ENCODE measurements at regions not wholly inside any gene's neighbourhood (a gene's known extent, or its start where the extent isn't known, plus 50 kb on each side); places are given as distances from the start of the nearest gene placed in this dataset.
"Not testable (repeated sequence)": the region's sequence is repeated elsewhere in the genome, so short reads cannot be mapped to it uniquely, and the experiment has no call there.

GRCh38 chr7:65572581-65572980 is 198.9 kb downstream of the ZNF92 start:
- not testable (repeated sequence) for H3K4me2 ChIP-seq (ENCODE audit: low read length); H3K27me3 ChIP-seq (ENCODE audit: insufficient read depth, low read depth, low read length); H3K9ac ChIP-seq (ENCODE audit: low read length); H3K9me2 ChIP-seq (ENCODE audit: insufficient read depth, low read length); H3K9me3 ChIP-seq (ENCODE audit: low read length); H2AFZ ChIP-seq (ENCODE audit: low read depth, low read length); H3K79me2 ChIP-seq (replicated peaks; ENCODE audit: insufficient read depth, low read length); H4K20me1 ChIP-seq (ENCODE audit: insufficient read depth); H3K27ac ChIP-seq (ENCODE audit: low read length); H3K36me3 ChIP-seq (ENCODE audit: insufficient read depth, low read length); H3F3A ChIP-seq (ENCODE audit: insufficient read depth, low read length, poor library complexity, severe bottlenecking)
- peak overlapping the region; percentile 49 for H3K4me3 ChIP-seq (ENCODE audit: low read length)

GRCh38 chr7:65576370-65576769 is 202.7 kb downstream of the ZNF92 start:
- not testable (repeated sequence) for H3K4me3 ChIP-seq (ENCODE audit: low read length); H2AFZ ChIP-seq (ENCODE audit: low read depth, low read length); H3K27me3 ChIP-seq (ENCODE audit: insufficient read depth, low read depth, low read length); H3K36me3 ChIP-seq (ENCODE audit: insufficient read depth, low read length); H3K27ac ChIP-seq (ENCODE audit: low read length); H3K9ac ChIP-seq (ENCODE audit: low read length); H3K4me2 ChIP-seq (ENCODE audit: low read length); H3K9me2 ChIP-seq (ENCODE audit: insufficient read depth, low read length); H3F3A ChIP-seq (ENCODE audit: insufficient read depth, low read length, poor library complexity, severe bottlenecking); H4K20me1 ChIP-seq (ENCODE audit: insufficient read depth); H3K79me2 ChIP-seq (replicated peaks; ENCODE audit: insufficient read depth, low read length); H3K9me3 ChIP-seq (ENCODE audit: low read length)

GRCh38 chr7:65582518-65583119 is 209.0 kb downstream of the ZNF92 start:
- not testable (repeated sequence) for H3K79me2 ChIP-seq (replicated peaks; ENCODE audit: insufficient read depth, low read length); H3K27me3 ChIP-seq (ENCODE audit: insufficient read depth, low read depth, low read length); H3K4me2 ChIP-seq (ENCODE audit: low read length); H4K20me1 ChIP-seq (ENCODE audit: insufficient read depth); H3K27ac ChIP-seq (ENCODE audit: low read length); H3K9me3 ChIP-seq (ENCODE audit: low read length); H3K9me2 ChIP-seq (ENCODE audit: insufficient read depth, low read length); H3K36me3 ChIP-seq (ENCODE audit: insufficient read depth, low read length); H3K9ac ChIP-seq (ENCODE audit: low read length); H3K4me3 ChIP-seq (ENCODE audit: low read length); H3F3A ChIP-seq (ENCODE audit: insufficient read depth, low read length, poor library complexity, severe bottlenecking); H2AFZ ChIP-seq (ENCODE audit: low read depth, low read length)

- not testable (repeated sequence) for H3K4me2 ChIP-seq (ENCODE audit: low read length); H3K79me2 ChIP-seq (replicated peaks; ENCODE audit: insufficient read depth, low read length); H3K36me3 ChIP-seq (ENCODE audit: insufficient read depth, low read length); H2AFZ ChIP-seq (ENCODE audit: low read depth, low read length); H3F3A ChIP-seq (ENCODE audit: insufficient read depth, low read length, poor library complexity, severe bottlenecking); H4K20me1 ChIP-seq (ENCODE audit: insufficient read depth); H3K4me3 ChIP-seq (ENCODE audit: low read length); H3K9me3 ChIP-seq (ENCODE audit: low read length); H3K9me2 ChIP-seq (ENCODE audit: insufficient read depth, low read length); H3K27ac ChIP-seq (ENCODE audit: low read length); H3K27me3 ChIP-seq (ENCODE audit: insufficient read depth, low read depth, low read length); H3K9ac ChIP-seq (ENCODE audit: low read length)
These were observed 228.8 kb downstream of the ZNF92 start for GRCh38 chr7:65602495-65602894.

GRCh38 chr7:65609131-65609530 is 235.5 kb downstream of the ZNF92 start:
- Histone ChIP-seq H3K4me2 (ENCODE audit: low read length) (no peak overlapping the region), H3K9ac (ENCODE audit: low read length) (no peak overlapping the region), H3K27ac (ENCODE audit: low read length) (no peak overlapping the region), H3K9me3 (ENCODE audit: low read length) (no peaks in the 10 kb centered on the region), H3K4me3 (ENCODE audit: low read length) (no peak overlapping the region), H2AFZ (ENCODE audit: low read depth, low read length) (no peak overlapping the region), H3K9me2 (ENCODE audit: insufficient read depth, low read length) (no peaks in the 10 kb centered on the region), H3K36me3 (ENCODE audit: insufficient read depth, low read length) (no peaks in the 10 kb centered on the region), H3K79me2 (replicated peaks; ENCODE audit: insufficient read depth, low read length) (no peaks in the 10 kb centered on the region), H3K27me3 (ENCODE audit: insufficient read depth, low read depth, low read length) (no peaks in the 10 kb centered on the region), H3F3A (ENCODE audit: insufficient read depth, low read length, poor library complexity, severe bottlenecking) (no peaks in the 10 kb centered on the region), H4K20me1 (ENCODE audit: insufficient read depth) (no peaks in the 10 kb centered on the region)
- TF ChIP-seq REST (IDR thresholded peaks at IDR 0.05; ENCODE audit: borderline replicate concordance) (no peak), SMC3 (conservative IDR thresholded peaks at IDR 0.05; ENCODE audit: poor library complexity) (no peak), EZH2 (IDR thresholded peaks at IDR 0.05; ENCODE audit: borderline replicate concordance, insufficient read depth, low read length, poor library complexity, severe bottlenecking) (no peak), MXI1 (conservative IDR thresholded peaks at IDR 0.05; ENCODE audit: poor library complexity, severe bottlenecking) (no peak), TAF1 (IDR thresholded peaks at IDR 0.05; ENCODE audit: low read depth) (no peak), EP300 (conservative IDR thresholded peaks at IDR 0.05; ENCODE audit: poor library complexity, severe bottlenecking) (no peak)

- H3K9me3 ChIP-seq (ENCODE audit: low read length); H2AFZ ChIP-seq (ENCODE audit: low read depth, low read length); H3K4me3 ChIP-seq (ENCODE audit: low read length); H3K9me2 ChIP-seq (ENCODE audit: insufficient read depth, low read length); H3K36me3 ChIP-seq (ENCODE audit: insufficient read depth, low read length); H3K27ac ChIP-seq (ENCODE audit: low read length); H3K4me2 ChIP-seq (ENCODE audit: low read length); H3F3A ChIP-seq (ENCODE audit: insufficient read depth, low read length, poor library complexity, severe bottlenecking); H3K9ac ChIP-seq (ENCODE audit: low read length); H3K79me2 ChIP-seq (replicated peaks; ENCODE audit: insufficient read depth, low read length); H3K27me3 ChIP-seq (ENCODE audit: insufficient read depth, low read depth, low read length); H4K20me1 ChIP-seq (ENCODE audit: insufficient read depth): not testable (repeated sequence)
These were observed 240.1 kb downstream of the ZNF92 start for GRCh38 chr7:65613644-65614289.

All from neural cell (in vitro differentiated cells).